ENCODE measurements at regions not wholly inside any gene's neighbourhood (a gene's known extent, or its start where the extent isn't known, plus 50 kb on each side); places are given as distances from the start of the nearest gene placed in this dataset.
"Not testable (repeated sequence)": the region's sequence is repeated elsewhere in the genome, so short reads cannot be mapped to it uniquely, and the experiment has no call there.

GRCh38 chr2:48045613-48046012, 139.3 kb upstream of the FBXO11 start:
- DNase-seq: no peak

- DNase-seq: no peak
Observed at GRCh38 chr2:48048476-48049171, 142.3 kb upstream of the FBXO11 start.

DNA sequence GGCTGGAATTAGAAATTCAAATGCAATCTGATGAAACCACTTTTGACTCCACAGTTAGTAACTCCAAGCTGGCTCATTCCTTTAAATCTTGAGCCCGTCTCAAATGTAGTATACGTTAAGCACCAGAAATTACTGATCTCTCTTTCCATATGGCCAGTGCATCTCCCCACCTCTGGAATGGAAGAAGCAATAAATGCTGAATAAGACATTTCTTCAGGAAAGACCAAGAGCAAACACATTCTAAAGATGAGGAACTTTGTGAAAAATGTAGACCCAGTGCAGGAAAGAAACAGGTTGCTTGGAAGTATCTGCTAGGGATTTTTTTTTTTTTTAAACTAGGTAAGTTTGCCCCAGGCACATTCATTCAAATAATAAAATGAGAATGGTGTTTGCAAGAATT, 143.1 kb upstream of the FBXO11 start:
- no peak for DNase-seq

DNA sequence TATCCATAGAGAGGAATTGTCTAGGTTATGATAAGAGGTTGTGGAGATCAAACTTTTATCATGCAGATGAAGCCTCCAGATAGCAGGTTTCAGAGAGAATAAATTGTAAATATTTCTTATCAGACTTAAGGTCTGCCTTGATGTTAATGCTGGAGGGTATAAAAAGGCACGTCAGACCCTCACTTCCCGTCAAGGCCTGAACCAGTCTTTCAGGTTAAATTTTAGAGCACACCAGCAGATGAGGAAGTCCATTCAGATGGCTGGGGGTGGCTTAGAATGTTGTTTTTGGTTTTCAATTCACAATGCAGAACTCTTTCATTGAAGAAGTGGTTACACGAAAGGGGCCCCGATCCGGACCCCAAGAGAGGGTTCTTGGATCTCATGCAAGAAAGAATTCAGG, 144.4 kb upstream of the FBXO11 start:
- no peak for DNase-seq

DNA sequence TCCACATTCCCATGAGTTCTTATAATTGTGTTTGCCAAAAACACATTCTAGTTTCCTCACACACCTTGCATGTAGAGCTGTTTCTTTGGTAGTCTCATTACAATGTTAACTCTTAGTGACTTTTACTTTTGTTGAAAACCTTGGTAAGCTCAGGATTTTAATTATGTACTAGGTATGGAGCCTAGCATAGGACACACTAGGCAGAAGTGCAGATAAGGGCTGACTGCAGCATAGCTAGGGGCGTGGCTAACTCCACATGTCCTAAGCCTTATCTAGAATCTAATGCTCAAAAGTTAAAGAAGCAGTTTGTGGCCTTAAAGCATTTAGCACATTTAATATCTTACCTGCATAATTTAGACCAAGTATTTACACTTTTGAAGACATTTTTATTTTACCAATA, 153.7 kb upstream of the FBXO11 start:
- DNase-seq: no peak

- not testable (repeated sequence) for DNase-seq
Observed at GRCh38 chr2:48061656-48062055, 155.4 kb upstream of the FBXO11 start.

- no peak for DNase-seq
Observed at GRCh38 chr2:48065096-48065495, 158.8 kb upstream of the FBXO11 start.

DNA sequence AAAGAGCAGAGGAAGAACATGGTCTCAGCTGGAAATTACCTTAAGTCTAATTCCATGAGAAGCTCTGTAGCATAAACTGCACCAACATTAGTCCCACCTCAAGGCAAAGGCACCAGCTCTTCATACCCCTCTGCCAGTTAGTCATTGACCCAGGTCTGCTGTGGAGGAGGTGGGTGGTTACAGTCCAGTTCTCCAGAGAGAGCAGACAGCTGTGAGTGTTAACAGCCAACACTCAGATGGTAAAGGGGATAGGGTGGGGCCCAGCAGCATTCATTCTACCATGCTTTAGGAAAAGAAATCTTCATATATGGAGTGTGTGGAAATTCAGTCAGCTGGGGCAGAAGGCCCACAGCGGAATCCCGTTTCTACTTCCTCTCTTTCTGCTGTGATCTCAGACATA, 159.7 kb upstream of the FBXO11 start:
- DNase-seq: no peak

- no peak for DNase-seq
Observed at GRCh38 chr2:48069769-48070168, 163.5 kb upstream of the FBXO11 start.

DNA sequence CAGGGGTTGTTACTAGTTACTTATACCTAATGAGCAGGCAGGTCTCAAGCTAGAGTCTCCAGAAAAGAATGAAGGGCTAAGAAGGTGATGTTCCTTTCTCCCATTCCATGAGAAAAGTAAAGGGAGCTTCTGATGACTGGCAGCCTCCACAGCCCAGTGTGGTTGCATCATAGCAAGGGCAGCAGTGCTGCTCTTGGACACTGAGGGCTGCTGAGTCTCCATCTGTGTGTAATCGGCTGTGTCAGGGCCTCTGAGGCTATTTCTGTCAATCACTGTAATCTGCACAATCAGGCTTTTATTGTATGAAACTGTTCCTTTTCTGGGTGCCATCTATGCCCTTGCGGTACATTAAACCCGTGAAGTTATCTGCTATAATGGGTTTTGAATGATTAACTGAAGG, 164.1 kb upstream of the FBXO11 start:
- DNase-seq: no peak

DNA sequence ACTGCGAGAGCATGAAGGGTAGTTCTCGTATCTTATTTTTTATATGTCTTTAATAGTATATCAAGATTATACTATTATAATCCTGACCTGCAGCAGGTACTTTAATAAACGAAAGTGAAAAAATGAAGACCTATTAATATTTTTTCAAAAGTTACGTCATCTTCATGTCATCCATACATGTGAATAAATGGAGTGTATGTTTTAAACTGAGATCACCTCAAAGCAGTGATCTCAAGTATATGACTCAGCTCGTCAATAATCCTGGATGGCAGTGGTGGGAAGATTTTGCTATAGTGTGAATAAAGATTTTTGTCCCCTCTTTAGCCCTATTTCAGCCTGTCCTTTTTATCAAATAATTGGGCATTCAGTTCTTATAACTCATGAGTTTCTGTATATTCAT, 166.3 kb upstream of the FBXO11 start:
- DNase-seq: no peak

- DNase-seq: no peak
Observed at GRCh38 chr2:48075631-48076030, 169.3 kb upstream of the FBXO11 start.

DNA sequence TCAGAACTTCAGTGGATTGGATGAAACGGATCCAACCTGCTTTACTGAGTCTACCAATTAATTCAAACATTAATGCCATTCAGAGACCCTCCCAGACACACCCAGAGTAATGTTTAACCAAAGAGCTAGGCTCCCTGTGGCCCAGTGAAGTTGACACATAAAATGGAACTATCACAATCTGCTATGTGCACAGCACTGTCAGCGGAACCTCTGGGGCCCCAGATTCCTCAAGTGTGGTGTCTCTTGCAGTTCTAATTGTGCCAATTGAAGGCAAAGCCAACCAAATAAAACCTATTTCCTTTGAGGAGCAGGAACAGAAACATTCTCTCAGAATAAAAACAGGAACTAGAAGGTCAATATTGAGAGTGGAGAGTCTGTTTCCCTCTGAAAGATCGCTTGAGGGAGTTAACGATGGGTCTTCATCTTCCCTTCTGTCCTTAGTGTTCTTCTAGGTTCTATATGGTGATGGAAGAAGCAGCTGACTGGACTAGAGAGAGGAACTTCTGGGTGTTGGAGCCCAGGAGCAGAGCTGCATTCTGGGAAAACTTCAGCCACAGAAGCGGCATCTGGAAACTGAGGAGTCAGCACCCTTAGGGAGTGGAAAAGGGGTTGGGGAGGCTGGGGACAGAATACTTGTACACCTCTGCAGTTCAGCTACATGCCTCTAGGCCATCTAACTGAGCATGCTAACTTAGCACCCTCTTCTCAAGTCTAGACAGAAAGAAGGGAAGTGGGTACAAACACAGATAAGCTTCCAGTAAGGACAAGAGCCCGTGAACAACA, 174.4 kb upstream of the FBXO11 start:
- DNase-seq: no peak

DNA sequence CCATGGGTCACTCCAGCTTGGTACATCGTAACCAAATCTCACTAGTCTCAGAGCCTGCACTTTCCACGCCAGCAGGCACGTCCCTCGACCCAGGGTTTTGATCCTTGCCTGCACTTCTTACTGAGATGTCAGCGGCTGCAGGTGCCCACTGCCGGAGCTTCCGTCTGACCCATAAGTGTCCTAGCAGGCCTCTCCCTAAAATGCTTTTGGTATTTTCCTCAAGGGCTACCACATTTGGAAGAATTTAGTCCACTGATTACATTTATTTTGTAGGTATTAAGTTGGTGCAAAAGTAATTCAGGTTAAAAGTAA, 175.0 kb upstream of the FBXO11 start:
- no peak for DNase-seq

DNA sequence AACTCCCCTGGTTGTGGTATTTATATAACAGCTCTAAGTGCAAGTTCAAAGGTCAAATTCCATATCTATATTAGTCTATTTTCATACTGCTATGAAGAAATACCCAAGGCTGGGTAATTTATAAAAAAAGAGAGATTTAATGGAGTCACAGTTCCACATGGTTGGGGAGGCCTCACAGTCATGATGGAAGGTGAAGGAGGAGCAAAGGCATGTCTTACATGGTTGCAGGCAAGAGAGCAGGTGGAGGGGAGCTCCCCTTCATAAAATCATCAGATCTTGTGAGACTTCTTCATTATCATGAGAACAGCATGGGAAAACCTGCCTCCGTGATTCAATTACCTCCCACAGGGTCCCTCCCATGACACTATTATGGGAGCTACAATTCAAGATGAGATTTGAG, 179.6 kb upstream of the FBXO11 start:
- DNase-seq: no peak

DNA sequence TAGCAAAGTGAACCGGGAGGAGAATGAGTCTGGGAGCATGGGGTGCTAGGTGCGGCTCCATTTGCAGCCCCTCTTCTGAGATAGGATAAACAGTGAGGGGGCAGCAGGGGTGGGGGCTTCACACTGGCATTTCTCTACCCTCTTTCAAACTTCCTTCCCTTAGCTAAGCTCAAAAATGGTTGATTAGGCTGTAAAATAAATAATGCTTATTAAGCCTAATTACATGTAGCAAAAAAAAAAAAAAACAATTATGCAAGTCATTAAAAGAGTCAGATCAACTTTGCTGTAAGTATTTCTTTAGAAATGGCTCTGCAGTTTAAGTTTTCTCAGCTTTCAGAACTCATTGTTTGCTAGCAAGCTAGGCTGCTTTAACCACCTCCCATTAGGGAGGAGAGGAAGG, 182.7 kb upstream of the FBXO11 start:
- no peak for DNase-seq

DNA sequence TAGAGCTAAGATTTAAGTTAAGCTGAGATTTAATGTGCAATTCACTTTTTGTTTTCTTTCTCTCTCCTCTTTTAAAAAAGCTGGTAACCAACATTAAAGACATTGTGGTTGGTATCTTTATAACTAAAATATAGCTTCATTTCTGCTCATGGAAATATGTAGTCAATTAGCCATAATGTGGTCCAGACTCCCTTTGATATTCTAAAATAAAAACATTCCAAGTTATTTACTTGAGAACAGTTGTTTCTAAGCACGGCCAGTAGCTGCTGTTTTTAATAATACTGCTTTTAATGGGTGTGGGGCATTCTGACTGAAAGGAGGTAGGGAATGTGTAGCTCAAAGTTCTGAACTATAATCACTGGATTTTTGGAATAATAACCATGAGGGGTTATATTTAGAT, 183.3 kb upstream of the FBXO11 start:
- DNase-seq: no peak

GRCh38 chr2:48092846-48093803, 186.8 kb upstream of the FBXO11 start:
- DNase-seq: no peak

DNA sequence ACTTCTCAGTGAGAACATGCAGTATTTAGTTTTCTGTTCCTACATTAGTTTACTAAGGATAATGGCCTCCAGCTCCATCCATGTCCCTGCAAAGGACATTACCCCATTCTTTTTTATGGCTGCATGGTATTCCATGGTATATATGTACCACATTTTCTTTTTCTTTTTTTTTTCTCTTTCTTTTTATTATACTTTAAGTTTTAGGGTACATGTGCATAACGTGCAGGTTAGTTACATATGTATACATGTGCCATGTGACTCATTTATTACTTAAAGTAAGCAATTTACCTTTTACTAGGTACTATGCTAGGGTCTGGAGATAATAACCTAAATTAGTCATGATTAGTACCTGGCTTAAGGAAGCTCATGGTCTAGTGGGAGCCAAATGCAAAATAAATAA, 190.5 kb upstream of the FBXO11 start:
- DNase-seq: not testable (repeated sequence)

DNA sequence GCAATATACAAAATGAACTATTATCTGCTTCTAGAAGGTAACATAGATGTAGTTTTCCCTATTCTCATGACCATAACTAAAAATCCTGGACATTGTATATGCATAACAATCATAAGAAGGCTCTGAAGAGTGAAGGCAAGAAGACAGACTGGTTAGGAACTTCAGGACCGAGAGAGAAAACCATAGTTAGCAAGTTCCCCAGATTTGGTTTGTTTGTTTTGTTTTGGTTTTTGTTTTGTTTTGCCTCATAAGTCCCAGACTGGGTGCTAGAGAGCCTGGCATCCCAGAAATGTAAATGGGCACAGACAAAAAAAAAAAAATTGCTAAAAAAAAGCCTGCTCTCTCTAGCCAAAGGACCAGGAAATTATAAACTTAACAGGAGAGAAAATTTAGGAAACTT, 192.2 kb upstream of the FBXO11 start:
- DNase-seq: no peak

DNA sequence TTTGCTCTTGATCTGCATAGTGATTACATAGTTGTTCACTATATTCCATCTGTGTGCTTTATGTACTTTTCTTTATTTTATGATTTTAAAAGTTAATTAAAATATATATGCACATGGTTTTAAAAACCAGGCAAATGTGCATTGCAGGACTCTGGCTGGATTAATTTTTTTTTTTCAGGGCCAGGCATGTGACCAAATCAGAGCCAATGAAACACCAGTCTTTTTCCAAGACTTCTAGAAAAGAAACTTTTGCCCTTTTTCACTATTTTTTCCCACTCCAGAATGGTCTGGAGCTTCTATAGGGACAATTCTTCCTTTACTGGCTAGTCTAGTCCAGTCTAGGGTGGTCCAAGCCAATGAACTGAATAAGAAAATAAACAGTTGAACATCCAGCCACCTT, 198.1 kb upstream of the FBXO11 start:
- no peak for DNase-seq

- DNase-seq: no peak
Observed at GRCh38 chr2:48105848-48106247, 199.6 kb upstream of the FBXO11 start.

GRCh38 chr2:48107326-48107925, 201.1 kb upstream of the FBXO11 start:
- DNase-seq: no peak
